Vagina (tissue), 2 donors: ENCODE measurements at regions not wholly inside any gene's neighbourhood (a gene's known extent, or its start where the extent isn't known, plus 50 kb on each side); places are given as distances from the start of the nearest gene placed in this dataset.

ENCODE experiments used
- DNase-seq, 2 donors: peaks; one replicate each; pipeline ENCODE4 v3.0.0-alpha.2; 2017; ENCODE audit errors: extremely low spot score in 2 of 2
- H3K27ac ChIP-seq: fragments of 200-600 bp; sonication (generic); one replicate; pipeline ENCODE4 v1.5.1; 2019
- H3K27me3 ChIP-seq: fragments of 200-600 bp; sonication (generic); one replicate; pipeline ENCODE4 v1.5.1; 2019
- H3K36me3 ChIP-seq, 2 donors: fragments of 200-600 bp; sonication (generic); one replicate each; pipeline ENCODE4 v1.5.1; 2017 to 2019
- H3K4me1 ChIP-seq: fragments of 200-600 bp; sonication (generic); one replicate; pipeline ENCODE4 v1.5.1; 2019
- H3K4me3 ChIP-seq, 2 donors: fragments of 200-600 bp; sonication (generic); 1 replicate in 1 of 2; 2 replicates in 1 of 2; pipeline ENCODE4 v1.5.1; 2016 to 2019
- H3K9me3 ChIP-seq: fragments of 200-600 bp; sonication (generic); one replicate; pipeline ENCODE4 v1.5.1; 2019
- POLR2A ChIP-seq, 2 donors: fragments of 450-650 bp; IDR thresholded peaks; one replicate each; pipeline ENCODE4 v1.6.1; 2017; ENCODE audit warnings: antibody characterized with exemption in 2 of 2, mild to moderate bottlenecking in 2 of 2, moderate library complexity in 2 of 2
- POLR2AphosphoS5 ChIP-seq, 2 donors: sonication (generic); formaldehyde crosslinking; IDR thresholded peaks; one replicate each; pipeline ENCODE4 v1.9.0; 2017; ENCODE audit warnings: antibody characterized with exemption in 2 of 2, mild to moderate bottlenecking in 2 of 2, low read depth in 1 of 2; ENCODE audit not compliant: insufficient read depth in 1 of 2
- intact Hi-C: fragments of 100-400 bp; cut with DNase I; formaldehyde crosslinking; loops from one replicate; pipeline ENCODE4 v1.15.1; 2023
- TF ChIP-seq, protein P1 (sequence below), 3 experiments: fragments of 450-650 bp in 2 of 3; fragments of 200-600 bp in 1 of 3; sonication (generic) in 1 of 3; IDR thresholded peaks; one replicate each; pipeline ENCODE4 v1.5.1; 2017 to 2019; ENCODE audit warnings: antibody characterized with exemption in 3 of 3, mild to moderate bottlenecking in 2 of 3, moderate library complexity in 2 of 3

DNA sequence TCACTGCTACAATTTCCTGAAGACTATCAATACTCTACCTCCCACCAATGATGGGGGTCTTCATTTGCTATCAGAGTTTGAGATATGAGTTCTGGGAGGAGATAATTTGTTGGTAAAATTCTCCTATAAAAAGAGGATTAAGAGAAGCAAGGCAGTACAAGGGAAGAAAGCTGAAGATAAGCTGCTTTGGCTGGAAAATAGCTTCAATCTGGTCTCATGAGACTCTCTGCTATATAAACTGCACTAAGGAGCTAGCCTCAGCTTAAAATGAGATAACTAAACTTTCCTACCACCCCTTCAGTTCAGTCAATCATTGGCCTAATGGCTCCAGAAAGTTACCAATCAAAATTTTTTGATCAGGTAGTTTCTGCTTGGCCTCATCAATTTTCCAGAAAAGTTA is 2105.0 kb downstream of the ARAP2 start:
- H3K27ac ChIP-seq = no peak overlapping the region
- no peaks in the 10 kb centered on the region for H3K27me3 ChIP-seq
- intact Hi-C loops = no loop called here
- H3K9me3 ChIP-seq = no peaks in the 10 kb centered on the region
- no peak overlapping the region for H3K4me3 ChIP-seq
- DNase-seq = no peak
- TF ChIP-seq POLR2A (IDR thresholded peaks at IDR 0.05) = no peak
- TF ChIP-seq, protein P1, sequence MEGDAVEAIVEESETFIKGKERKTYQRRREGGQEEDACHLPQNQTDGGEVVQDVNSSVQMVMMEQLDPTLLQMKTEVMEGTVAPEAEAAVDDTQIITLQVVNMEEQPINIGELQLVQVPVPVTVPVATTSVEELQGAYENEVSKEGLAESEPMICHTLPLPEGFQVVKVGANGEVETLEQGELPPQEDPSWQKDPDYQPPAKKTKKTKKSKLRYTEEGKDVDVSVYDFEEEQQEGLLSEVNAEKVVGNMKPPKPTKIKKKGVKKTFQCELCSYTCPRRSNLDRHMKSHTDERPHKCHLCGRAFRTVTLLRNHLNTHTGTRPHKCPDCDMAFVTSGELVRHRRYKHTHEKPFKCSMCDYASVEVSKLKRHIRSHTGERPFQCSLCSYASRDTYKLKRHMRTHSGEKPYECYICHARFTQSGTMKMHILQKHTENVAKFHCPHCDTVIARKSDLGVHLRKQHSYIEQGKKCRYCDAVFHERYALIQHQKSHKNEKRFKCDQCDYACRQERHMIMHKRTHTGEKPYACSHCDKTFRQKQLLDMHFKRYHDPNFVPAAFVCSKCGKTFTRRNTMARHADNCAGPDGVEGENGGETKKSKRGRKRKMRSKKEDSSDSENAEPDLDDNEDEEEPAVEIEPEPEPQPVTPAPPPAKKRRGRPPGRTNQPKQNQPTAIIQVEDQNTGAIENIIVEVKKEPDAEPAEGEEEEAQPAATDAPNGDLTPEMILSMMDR (IDR thresholded peaks at IDR 0.05) = no peak
- TF ChIP-seq POLR2AphosphoS5 (IDR thresholded peaks at IDR 0.05; ENCODE audit: insufficient read depth in 1 of 2, low read depth in 1 of 2) = no peak
- no peaks in the 10 kb centered on the region for H3K4me1 ChIP-seq
- H3K36me3 ChIP-seq = no peaks in the 10 kb centered on the region

DNA sequence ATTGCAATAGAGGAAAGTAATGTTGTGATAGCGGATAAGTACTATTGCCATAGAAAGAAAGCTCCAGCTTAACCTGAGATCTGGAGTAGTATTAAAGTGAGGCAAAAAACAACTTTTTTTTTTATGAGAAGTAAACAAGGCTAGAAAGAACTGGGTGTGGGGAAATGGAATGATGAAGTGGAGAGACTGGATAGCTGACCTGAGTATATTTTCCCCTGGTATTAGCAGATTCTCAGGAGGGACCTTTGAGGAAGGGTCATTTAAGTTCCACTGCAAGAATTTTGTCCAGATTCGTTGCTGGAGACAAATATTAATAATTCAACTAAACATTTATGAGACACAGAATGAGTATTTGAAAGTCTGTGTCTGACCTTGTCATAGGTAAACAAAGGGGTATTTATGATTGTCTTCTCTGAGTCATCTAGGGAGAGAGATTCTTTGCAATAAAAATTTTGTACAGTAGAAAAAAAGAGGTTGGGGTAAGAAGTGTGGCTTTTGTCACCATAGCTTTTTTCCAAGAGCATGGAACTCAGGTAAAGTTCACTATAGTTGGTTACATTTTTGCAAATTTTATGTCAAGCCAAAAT is 2095.9 kb downstream of the ARAP2 start:
- TF ChIP-seq POLR2A (IDR thresholded peaks at IDR 0.05) (no peak), POLR2AphosphoS5 (IDR thresholded peaks at IDR 0.05; ENCODE audit: insufficient read depth in 1 of 2, low read depth in 1 of 2) (no peak)
- TF ChIP-seq, protein P1 (IDR thresholded peaks at IDR 0.05) = no peak
- H3K27me3 ChIP-seq = no peaks in the 10 kb centered on the region
- no peaks in the 10 kb centered on the region for H3K36me3 ChIP-seq
- DNase-seq = no peak
- H3K27ac ChIP-seq = no peak overlapping the region
- intact Hi-C loops = no loop called here
- no peak overlapping the region for H3K4me3 ChIP-seq
- no peaks in the 10 kb centered on the region for H3K4me1 ChIP-seq
- H3K9me3 ChIP-seq = no peaks in the 10 kb centered on the region

DNA sequence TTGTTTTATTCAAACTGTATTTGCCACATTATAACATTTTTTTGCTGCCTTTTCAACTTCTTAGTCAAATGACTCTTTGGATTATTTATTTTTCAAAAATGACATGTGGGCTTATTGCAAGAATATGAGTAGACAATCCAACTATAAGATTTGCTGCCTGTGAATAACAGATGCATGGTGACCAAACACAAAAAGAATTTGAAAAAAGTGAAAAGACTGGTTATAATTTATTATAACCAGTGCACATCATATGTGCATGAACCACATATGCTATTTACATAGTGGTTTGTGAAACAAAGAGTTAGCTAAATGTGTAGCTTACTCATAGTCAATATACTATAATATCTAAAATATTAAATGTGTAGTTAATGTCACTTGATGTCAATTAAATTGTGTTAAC is 2086.8 kb downstream of the ARAP2 start:
- Histone ChIP-seq H3K4me1 (no peaks in the 10 kb centered on the region), H3K36me3 (no peaks in the 10 kb centered on the region), H3K27ac (no peak overlapping the region), H3K9me3 (no peaks in the 10 kb centered on the region), H3K4me3 (no peak overlapping the region), H3K27me3 (no peaks in the 10 kb centered on the region)
- TF ChIP-seq, protein P1 (IDR thresholded peaks at IDR 0.05) = no peak
- TF ChIP-seq POLR2AphosphoS5 (IDR thresholded peaks at IDR 0.05; ENCODE audit: insufficient read depth in 1 of 2, low read depth in 1 of 2) (no peak), POLR2A (IDR thresholded peaks at IDR 0.05) (no peak)
- no peak for DNase-seq
- intact Hi-C loops = no loop called here

DNA sequence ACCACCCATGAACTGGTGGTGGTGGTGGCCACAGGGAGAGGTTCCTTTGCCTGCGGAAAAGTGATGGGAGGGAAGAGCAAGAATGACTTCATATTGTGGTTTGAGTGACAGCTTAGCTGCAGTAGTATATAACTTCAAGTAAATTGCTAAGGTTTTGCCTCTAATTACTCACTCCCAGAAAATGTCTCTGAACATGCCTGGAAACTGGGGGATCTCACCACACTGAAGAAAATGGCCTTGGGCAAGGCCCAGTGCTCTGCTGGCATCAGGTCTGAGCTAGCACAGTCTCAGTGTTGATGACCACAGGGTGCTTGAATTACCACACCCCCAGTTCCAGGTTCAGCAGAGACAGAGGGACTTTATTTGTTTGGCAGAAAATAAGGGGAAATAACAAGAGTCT is 2085.4 kb downstream of the ARAP2 start:
- no peaks in the 10 kb centered on the region for H3K27me3 ChIP-seq
- no peak overlapping the region for H3K4me3 ChIP-seq
- no peak overlapping the region for H3K27ac ChIP-seq
- H3K9me3 ChIP-seq = no peaks in the 10 kb centered on the region
- no peaks in the 10 kb centered on the region for H3K36me3 ChIP-seq
- no peak for TF ChIP-seq POLR2AphosphoS5 (IDR thresholded peaks at IDR 0.05; ENCODE audit: insufficient read depth in 1 of 2, low read depth in 1 of 2)
- TF ChIP-seq, protein P1 (IDR thresholded peaks at IDR 0.05) = no peak
- TF ChIP-seq POLR2A (IDR thresholded peaks at IDR 0.05) = no peak
- no peak for DNase-seq
- intact Hi-C loops = no loop called here
- H3K4me1 ChIP-seq = no peaks in the 10 kb centered on the region

DNA sequence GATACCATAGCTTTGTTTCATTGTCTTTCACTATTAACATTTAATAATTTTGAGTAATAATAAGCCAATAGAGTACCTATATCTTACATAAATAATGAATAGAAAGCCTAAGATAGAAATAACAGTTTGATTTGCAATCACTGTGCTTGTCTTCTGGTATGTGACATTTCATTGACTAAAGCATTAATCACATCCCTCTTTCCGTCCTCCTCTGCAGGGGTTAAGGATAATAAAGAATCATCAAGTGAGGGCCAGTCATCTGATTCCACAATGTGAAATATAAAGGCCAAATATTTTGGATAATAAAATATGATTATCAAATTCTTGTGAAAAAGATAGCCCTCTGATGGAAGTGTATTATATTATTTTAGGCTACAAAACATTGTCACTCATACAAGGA is 2073.4 kb downstream of the ARAP2 start:
- H3K36me3 ChIP-seq = no peaks in the 10 kb centered on the region
- intact Hi-C loops = no loop called here
- DNase-seq = no peak
- no peaks in the 10 kb centered on the region for H3K4me1 ChIP-seq
- TF ChIP-seq, protein P1 (IDR thresholded peaks at IDR 0.05) = no peak
- TF ChIP-seq POLR2AphosphoS5 (IDR thresholded peaks at IDR 0.05; ENCODE audit: insufficient read depth in 1 of 2, low read depth in 1 of 2) (no peak), POLR2A (IDR thresholded peaks at IDR 0.05) (no peak)
- H3K4me3 ChIP-seq = no peak overlapping the region
- no peaks in the 10 kb centered on the region for H3K27me3 ChIP-seq
- H3K9me3 ChIP-seq = no peaks in the 10 kb centered on the region
- H3K27ac ChIP-seq = no peak overlapping the region
